SU-DHL-6 (cell line): ENCODE measurements at regions not wholly inside any gene's neighbourhood (a gene's known extent, or its start where the extent isn't known, plus 50 kb on each side); places are given as distances from the start of the nearest gene placed in this dataset.
"Not testable (repeated sequence)": the region's sequence is repeated elsewhere in the genome, so short reads cannot be mapped to it uniquely, and the experiment has no call there.

Experiments
- H2AFZ ChIP-seq: fragments of 200-600 bp; sonication (generic); 2 replicates; pipeline ENCODE4 v1.6.1; 2014; ENCODE audit warnings: low read depth, mild to moderate bottlenecking, moderate library complexity, mixed read lengths, antibody characterized with exemption, low read length; ENCODE audit not compliant: severe bottlenecking
- H3F3A ChIP-seq: fragments of 200-600 bp; shearing (Covaris generic); 2 replicates; pipeline ENCODE4 v1.6.0; 2016; ENCODE audit warnings: antibody characterized with exemption, mild to moderate bottlenecking; ENCODE audit not compliant: insufficient read depth
- H3K27ac ChIP-seq: fragments of 200-600 bp; sonication (generic); 2 replicates; pipeline ENCODE4 v1.5.1; 2016; ENCODE audit warnings: low read depth, mild to moderate bottlenecking, low read length, moderate library complexity, mixed read lengths
- H3K27me3 ChIP-seq: fragments of 200-600 bp; sonication (generic), shearing (Covaris generic); 2 replicates; pipeline ENCODE4 v1.6.0; 2014; ENCODE audit warnings: mild to moderate bottlenecking, low read length
- H3K36me3 ChIP-seq: fragments of 200-600 bp; sonication (generic); 2 replicates; pipeline ENCODE4 v1.6.1; 2014; ENCODE audit warnings: mild to moderate bottlenecking, low read length, mixed read lengths
- H3K4me2 ChIP-seq: fragments of 300-600, 200-600 bp; shearing (Covaris generic), sonication (generic); 2 replicates; pipeline ENCODE4 v1.6.0; 2014; ENCODE audit warnings: low read length, low read depth, mild to moderate bottlenecking; ENCODE audit not compliant: poor library complexity, severe bottlenecking
- H3K4me3 ChIP-seq: fragments of 200-600 bp; sonication (generic); 2 replicates; pipeline ENCODE4 v1.5.1; 2014; ENCODE audit warnings: antibody characterized with exemption, low read length, mild to moderate bottlenecking, mixed read lengths; ENCODE audit not compliant: insufficient read depth, poor library complexity, severe bottlenecking
- H3K79me2 ChIP-seq: fragments of 200-600 bp; sonication (generic); 2 replicates; pipeline ENCODE4 v1.6.1; 2014; ENCODE audit warnings: mild to moderate bottlenecking, low read length, moderate library complexity; ENCODE audit not compliant: insufficient read depth
- H3K9ac ChIP-seq: fragments of 200-600 bp; sonication (generic); 2 replicates; pipeline ENCODE4 v1.7.0; 2014; ENCODE audit warnings: mild to moderate bottlenecking, low read length
- H3K9me2 ChIP-seq: fragments of 200-600 bp; sonication (generic); replicated peaks from 2 replicates; pipeline ENCODE4 v1.6.1; 2014; ENCODE audit warnings: low read length; ENCODE audit not compliant: insufficient read depth
- H3K9me3 ChIP-seq: fragments of 200-600 bp; sonication (generic); 2 replicates; pipeline ENCODE4 v1.6.1; 2014; ENCODE audit warnings: low read length, mixed read lengths; ENCODE audit not compliant: insufficient read depth
- H4K20me1 ChIP-seq: fragments of 200-600 bp; sonication (generic); 2 replicates; pipeline ENCODE4 v1.6.1; 2014; ENCODE audit warnings: low read depth, mild to moderate bottlenecking, antibody characterized with exemption, low read length, moderate library complexity, mixed read lengths
- EZH2phosphoT487 ChIP-seq: fragments of 200-600 bp; sonication (generic), shearing (Covaris generic); conservative IDR thresholded peaks from 2 replicates; pipeline ENCODE4 v1.6.1; 2018; ENCODE audit warnings: mild to moderate bottlenecking, antibody characterized with exemption, low read length, moderate library complexity, mixed read lengths
- TF ChIP-seq, protein P1 (sequence below): fragments of 200-600 bp; sonication (generic); IDR thresholded peaks from one replicate; pipeline ENCODE4 v1.5.1; 2017; ENCODE audit warnings: antibody characterized with exemption, mild to moderate bottlenecking, low read length, moderate library complexity; ENCODE audit not compliant: insufficient read depth, poor library complexity, severe bottlenecking

DNA sequence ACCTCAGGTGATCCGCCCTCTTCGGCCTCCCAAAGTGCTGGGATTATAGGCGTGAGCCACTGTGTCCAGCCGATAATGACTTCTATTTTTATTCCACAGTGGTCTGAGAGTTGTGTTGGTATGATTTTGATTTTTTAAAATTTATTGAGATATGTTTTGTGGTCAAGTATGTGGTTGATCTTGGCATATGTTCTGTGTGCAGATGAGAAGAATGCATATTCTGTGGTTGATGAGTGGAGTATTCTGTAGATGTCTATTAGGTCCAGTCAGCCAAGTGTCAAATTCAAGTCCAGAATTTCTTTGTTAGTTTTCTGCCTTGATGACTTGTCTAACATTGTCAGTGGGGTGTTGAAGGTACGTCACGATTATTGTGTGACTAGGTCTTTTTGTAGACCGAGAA lies 338.2 kb upstream of the TARS1 start:
- no peaks in the 10 kb centered on the region for H3F3A ChIP-seq
- H4K20me1 ChIP-seq, result no peaks in the 10 kb centered on the region
- H3K4me3 ChIP-seq, result no peak overlapping the region
- TF ChIP-seq, protein P1, sequence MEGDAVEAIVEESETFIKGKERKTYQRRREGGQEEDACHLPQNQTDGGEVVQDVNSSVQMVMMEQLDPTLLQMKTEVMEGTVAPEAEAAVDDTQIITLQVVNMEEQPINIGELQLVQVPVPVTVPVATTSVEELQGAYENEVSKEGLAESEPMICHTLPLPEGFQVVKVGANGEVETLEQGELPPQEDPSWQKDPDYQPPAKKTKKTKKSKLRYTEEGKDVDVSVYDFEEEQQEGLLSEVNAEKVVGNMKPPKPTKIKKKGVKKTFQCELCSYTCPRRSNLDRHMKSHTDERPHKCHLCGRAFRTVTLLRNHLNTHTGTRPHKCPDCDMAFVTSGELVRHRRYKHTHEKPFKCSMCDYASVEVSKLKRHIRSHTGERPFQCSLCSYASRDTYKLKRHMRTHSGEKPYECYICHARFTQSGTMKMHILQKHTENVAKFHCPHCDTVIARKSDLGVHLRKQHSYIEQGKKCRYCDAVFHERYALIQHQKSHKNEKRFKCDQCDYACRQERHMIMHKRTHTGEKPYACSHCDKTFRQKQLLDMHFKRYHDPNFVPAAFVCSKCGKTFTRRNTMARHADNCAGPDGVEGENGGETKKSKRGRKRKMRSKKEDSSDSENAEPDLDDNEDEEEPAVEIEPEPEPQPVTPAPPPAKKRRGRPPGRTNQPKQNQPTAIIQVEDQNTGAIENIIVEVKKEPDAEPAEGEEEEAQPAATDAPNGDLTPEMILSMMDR, result no peak
- no peak for TF ChIP-seq EZH2phosphoT487
- H3K27ac ChIP-seq, result no peak overlapping the region
- H3K27me3 ChIP-seq, result no peaks in the 10 kb centered on the region
- H3K4me2 ChIP-seq, result no peak overlapping the region
- H3K9me3 ChIP-seq, result no peaks in the 10 kb centered on the region
- no peaks in the 10 kb centered on the region for H3K36me3 ChIP-seq
- H2AFZ ChIP-seq, result no peak overlapping the region
- H3K9me2 ChIP-seq, result no peaks in the 10 kb centered on the region
- no peak overlapping the region for H3K9ac ChIP-seq
- H3K79me2 ChIP-seq, result no peaks in the 10 kb centered on the region

DNA sequence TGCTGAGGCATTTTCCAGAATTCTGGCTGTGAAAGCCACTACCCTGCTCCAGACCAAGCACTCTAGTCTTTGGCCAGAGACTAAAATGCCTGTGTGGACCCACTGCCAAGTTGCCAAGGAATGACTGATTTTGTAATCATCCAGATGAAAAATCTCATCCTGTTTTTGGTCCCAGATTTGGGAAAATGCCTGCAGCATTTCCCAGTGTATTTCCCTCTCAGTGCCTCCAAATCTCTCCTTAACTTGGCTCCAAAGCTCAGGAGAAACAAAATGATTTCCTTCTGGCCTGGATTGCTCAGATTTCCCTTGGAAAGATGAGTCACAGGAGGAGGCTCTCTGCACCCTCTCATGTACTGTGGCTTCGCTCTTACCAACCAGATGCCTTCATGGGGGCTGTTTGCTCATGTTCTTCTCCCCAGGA lies 335.2 kb upstream of the TARS1 start:
- Histone ChIP-seq H3K27me3 (no peaks in the 10 kb centered on the region), H3K36me3 (no peaks in the 10 kb centered on the region), H3K9ac (no peak overlapping the region), H3K79me2 (no peaks in the 10 kb centered on the region), H2AFZ (no peak overlapping the region), H4K20me1 (no peaks in the 10 kb centered on the region), H3K27ac (no peak overlapping the region), H3K4me2 (no peak overlapping the region), H3K4me3 (no peak overlapping the region), H3F3A (no peaks in the 10 kb centered on the region), H3K9me2 (no peaks in the 10 kb centered on the region), H3K9me3 (no peaks in the 10 kb centered on the region)
- no peak for TF ChIP-seq EZH2phosphoT487
- TF ChIP-seq, protein P1, result no peak

DNA sequence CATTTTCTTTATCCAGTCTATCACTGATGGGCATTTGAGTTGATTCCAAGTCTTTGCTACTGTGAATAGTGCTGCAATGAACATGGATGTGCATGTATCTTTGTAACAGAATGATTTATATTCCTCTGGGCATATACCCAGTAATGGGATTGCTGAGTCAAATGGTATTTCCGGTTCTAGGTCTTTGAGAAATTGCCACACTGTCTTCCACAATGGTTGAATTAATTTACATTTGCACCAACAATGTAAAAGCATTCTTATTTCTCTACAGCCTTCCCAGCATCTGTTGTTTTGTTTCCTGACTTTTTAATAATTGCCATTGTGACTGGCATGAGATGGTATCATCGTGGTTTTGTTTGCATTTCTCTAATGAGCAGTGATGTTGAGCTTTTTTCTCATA lies 330.3 kb upstream of the TARS1 start:
- H2AFZ ChIP-seq, H3F3A ChIP-seq, H3K9ac ChIP-seq, H3K27me3 ChIP-seq, H4K20me1 ChIP-seq, H3K36me3 ChIP-seq, H3K79me2 ChIP-seq, H3K9me2 ChIP-seq, H3K4me3 ChIP-seq, H3K4me2 ChIP-seq, H3K9me3 ChIP-seq, H3K27ac ChIP-seq: not testable (repeated sequence)

DNA sequence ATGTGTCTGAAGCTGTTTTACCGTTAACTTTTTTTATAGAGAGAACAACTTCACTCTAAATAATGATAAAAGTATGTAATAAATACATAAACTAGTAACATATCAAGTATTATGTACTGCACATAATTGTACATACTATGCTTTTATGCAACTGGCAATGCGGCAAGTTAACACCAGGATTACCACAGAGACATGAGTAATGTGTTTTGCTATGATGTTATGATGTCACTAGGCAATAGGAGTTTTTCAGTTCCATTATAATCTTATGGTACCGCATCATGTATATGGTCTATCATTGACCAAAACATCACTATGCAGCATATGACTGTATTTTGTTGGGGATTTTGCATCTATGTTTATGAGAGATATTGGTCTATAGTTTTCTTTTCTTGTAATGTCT lies 326.4 kb upstream of the TARS1 start:
- H3F3A ChIP-seq, result no peaks in the 10 kb centered on the region
- no peak overlapping the region for H3K27ac ChIP-seq
- no peaks in the 10 kb centered on the region for H3K79me2 ChIP-seq
- H3K9me3 ChIP-seq, result no peaks in the 10 kb centered on the region
- H3K36me3 ChIP-seq, result no peaks in the 10 kb centered on the region
- no peak overlapping the region for H3K4me3 ChIP-seq
- H3K9ac ChIP-seq, result no peak overlapping the region
- H3K27me3 ChIP-seq, result no peaks in the 10 kb centered on the region
- no peaks in the 10 kb centered on the region for H4K20me1 ChIP-seq
- no peak overlapping the region for H2AFZ ChIP-seq
- H3K4me2 ChIP-seq, result no peak overlapping the region
- H3K9me2 ChIP-seq, result no peaks in the 10 kb centered on the region
- no peak for TF ChIP-seq EZH2phosphoT487
- TF ChIP-seq, protein P1, result no peak
